PFSK-1 (cell line): ENCODE measurements at regions not wholly inside any gene's neighbourhood (a gene's known extent, or its start where the extent isn't known, plus 50 kb on each side); places are given as distances from the start of the nearest gene placed in this dataset.

Experiments used
- FOXP2 ChIP-seq: optimal IDR thresholded peaks from 2 replicates; pipeline ENCODE3; 2011; ENCODE audit warnings: borderline replicate concordance, control low read depth, inconsistent platforms; ENCODE audit not compliant: insufficient read depth; ENCODE audit errors: extremely low read length, extremely low read depth
- POLR2AphosphoS5 ChIP-seq: IDR thresholded peaks from 2 replicates; pipeline ENCODE4 v1.6.1; 2012; ENCODE audit warnings: low read depth, mild to moderate bottlenecking, control low read depth, low read length, moderate library complexity
- REST ChIP-seq, 2 experiments: IDR thresholded peaks; 2 replicates each; pipeline versions ENCODE4 v1.6.1 to v1.8.0; 2011 to 2012; ENCODE audit warnings: low read depth in 2 of 2, low read length in 2 of 2, control low read depth in 1 of 2, inconsistent platforms in 1 of 2, mild to moderate bottlenecking in 1 of 2, moderate library complexity in 1 of 2; ENCODE audit not compliant: insufficient read depth in 1 of 2
- SIN3A ChIP-seq: IDR thresholded peaks from 2 replicates; pipeline ENCODE4 v1.6.1; 2012; ENCODE audit warnings: mild to moderate bottlenecking, low read length, moderate library complexity, borderline replicate concordance; ENCODE audit not compliant: insufficient read depth
- TAF1 ChIP-seq: IDR thresholded peaks from 2 replicates; pipeline ENCODE4 v1.6.1; 2012; ENCODE audit warnings: low read length, control low read depth, borderline replicate concordance; ENCODE audit not compliant: insufficient read depth

DNA sequence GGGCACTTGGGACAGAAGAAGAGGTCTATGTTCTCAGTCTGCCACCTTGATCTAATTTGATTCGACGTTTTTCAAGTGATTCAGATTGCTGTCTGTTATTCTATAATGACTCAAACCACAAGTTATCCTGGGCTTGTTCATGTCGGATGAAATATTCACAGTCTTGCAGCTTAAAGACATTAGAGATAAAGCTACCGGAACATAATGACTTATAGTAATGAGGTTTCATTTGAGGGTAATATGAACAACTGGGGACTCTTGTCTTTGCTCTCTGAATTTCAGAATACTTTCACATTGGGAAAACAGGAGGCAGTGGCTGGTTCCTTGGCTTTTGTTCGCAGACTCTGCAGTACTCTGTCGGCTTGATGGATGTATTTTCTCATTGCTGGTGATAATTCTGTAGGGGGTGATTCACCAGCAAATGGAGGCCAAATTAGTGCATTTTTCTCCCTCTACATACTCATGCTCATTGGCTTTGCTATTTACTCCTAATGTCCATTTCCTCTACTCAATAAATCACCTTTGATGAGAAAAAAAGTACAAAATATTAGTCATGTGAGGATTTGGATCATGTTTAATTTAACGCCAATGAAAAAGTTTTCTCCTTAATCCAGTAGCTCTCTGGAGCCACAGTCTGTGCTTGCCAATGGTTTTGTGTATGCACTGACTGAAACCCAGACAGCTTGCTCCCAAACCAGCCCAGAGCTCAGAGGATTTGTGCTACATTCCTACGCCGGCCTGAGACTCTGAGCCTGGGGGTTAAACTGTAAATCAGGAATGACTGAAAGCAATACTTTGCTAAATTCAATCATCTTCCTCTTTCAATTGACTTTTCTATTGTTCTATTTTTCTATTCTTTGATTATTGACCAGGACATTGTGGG is 154.7 kb upstream of the ANKH start:
- TF ChIP-seq POLR2AphosphoS5: no peak
- no peak for TF ChIP-seq REST (IDR thresholded peaks at IDR 0.05; ENCODE audit: insufficient read depth in 1 of 2, low read depth in 2 of 2, low read length in 2 of 2)
- no peak for TF ChIP-seq SIN3A
- TF ChIP-seq FOXP2: no peak
- no peak for TF ChIP-seq TAF1

GRCh38 chr5:15023846-15024245 is 152.3 kb upstream of the ANKH start:
- TF ChIP-seq TAF1 (no peak), POLR2AphosphoS5 (no peak), SIN3A (no peak), REST (IDR thresholded peaks at IDR 0.05; ENCODE audit: insufficient read depth in 1 of 2, low read depth in 2 of 2, low read length in 2 of 2) (no peak), FOXP2 (no peak)

DNA sequence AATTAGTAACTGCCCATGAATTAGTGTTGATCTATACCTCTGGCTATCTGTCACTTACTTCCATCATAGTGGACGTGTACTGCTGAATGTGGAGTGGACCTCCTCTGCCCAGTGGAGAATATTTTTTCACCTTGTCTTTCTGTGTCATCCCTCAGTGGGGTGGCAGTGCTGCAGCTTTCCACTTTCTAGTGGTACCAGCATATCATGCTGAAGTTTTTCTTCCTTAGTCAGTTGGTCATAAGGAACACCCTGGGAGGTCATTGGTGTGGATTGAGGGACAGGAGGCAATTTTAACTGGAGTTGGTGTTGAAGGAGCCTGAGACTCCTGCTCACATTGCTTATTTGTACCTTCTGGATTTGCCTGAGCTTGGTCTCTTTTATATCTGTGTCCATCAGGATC is 151.7 kb upstream of the ANKH start:
- TF ChIP-seq TAF1: no peak

DNA sequence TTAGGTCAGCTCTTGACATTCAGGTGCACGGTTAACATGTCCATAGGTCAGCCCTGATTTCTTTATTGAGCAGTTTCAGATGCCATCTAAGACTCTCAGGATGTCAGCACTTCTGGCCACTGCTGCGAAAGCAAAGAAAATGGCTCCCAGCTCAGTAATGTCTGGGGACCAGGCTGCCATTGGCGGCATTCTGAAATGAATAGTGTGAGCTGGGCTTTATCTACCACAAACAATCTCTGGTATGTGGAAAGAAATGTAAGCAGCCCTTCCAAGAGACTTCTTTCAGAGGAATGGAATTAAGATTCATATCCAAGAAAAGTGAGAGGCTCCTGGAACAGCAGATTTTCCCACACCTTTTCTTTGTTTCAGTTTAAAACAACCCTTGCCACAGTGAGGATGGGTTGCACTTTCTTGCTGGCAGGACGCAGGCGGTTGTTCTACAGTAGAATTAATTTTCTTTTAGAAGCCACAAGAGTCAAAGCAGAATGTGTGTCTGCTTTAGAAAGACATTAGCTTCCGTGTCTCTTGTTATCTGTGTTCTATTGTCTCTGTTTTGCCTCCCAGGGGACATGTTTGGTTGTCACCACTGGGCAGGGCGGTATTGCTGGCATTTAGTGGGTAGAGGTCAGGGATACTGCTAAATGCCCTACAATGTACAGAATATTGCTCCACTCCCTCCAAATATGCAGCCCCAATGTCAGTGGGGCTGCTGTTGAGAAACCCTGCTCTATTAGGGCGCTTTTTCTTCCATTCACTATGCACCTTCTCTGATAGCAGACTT is 149.9 kb upstream of the ANKH start:
- TF ChIP-seq FOXP2: no peak
- no peak for TF ChIP-seq TAF1
- no peak for TF ChIP-seq REST (IDR thresholded peaks at IDR 0.05; ENCODE audit: insufficient read depth in 1 of 2, low read depth in 2 of 2, low read length in 2 of 2)
- TF ChIP-seq SIN3A: no peak
- TF ChIP-seq POLR2AphosphoS5: no peak

GRCh38 chr5:15020736-15021135 is 149.2 kb upstream of the ANKH start:
- no peak for TF ChIP-seq REST (IDR thresholded peaks at IDR 0.05; ENCODE audit: insufficient read depth in 1 of 2, low read depth in 2 of 2, low read length in 2 of 2)
- no peak for TF ChIP-seq POLR2AphosphoS5
- no peak for TF ChIP-seq FOXP2
- TF ChIP-seq SIN3A: no peak
- TF ChIP-seq TAF1: no peak
